Right lobe of liver (tissue), 4 donors: ENCODE measurements at regions not wholly inside any gene's neighbourhood (a gene's known extent, or its start where the extent isn't known, plus 50 kb on each side); places are given as distances from the start of the nearest gene placed in this dataset.

ENCODE experiments used
- CTCF ChIP-seq, 4 donors: fragments of 200-600 bp in 3 of 4; fragments of 450-650 bp in 1 of 4; IDR thresholded peaks; one replicate each; pipeline versions ENCODE4 v1.5.1 to v1.8.0; 2016 to 2022; ENCODE audit warnings: antibody characterized with exemption in 4 of 4, mild to moderate bottlenecking in 2 of 4
- POLR2A ChIP-seq: fragments of 450-650 bp; IDR thresholded peaks from one replicate; pipeline ENCODE4 v1.6.1; 2017; ENCODE audit warnings: antibody characterized with exemption, mild to moderate bottlenecking
- donor health status: DM: no; HTN: no; CAD: no.
- donor health status: DM: no; HTN: no; CAD: no.
- donor health status: DM: no; HTN: yes; CAD: no.

- TF ChIP-seq CTCF (IDR thresholded peaks at IDR 0.05), result no peak
- no peak for TF ChIP-seq POLR2A
These were observed 878.4 kb upstream of the FRG1 start for GRCh38 chr4:189062047-189062820.
